HG03571 (cell line): ENCODE measurements at regions not wholly inside any gene's neighbourhood (a gene's known extent, or its start where the extent isn't known, plus 50 kb on each side); places are given as distances from the start of the nearest gene placed in this dataset.

Source experiments
- ATAC-seq: cut with Tn5 transposase; IDR thresholded peaks from one replicate; pipeline ENCODE4 v1.9.1; 2021; ENCODE audit not compliant: unreplicated experiment

- no peak for ATAC-seq
These were observed 50.6 kb upstream of the SLC45A1 start for GRCh38 chr1:8267307-8267706.

- no peak for ATAC-seq
These were observed 51.3 kb upstream of the SLC45A1 start for GRCh38 chr1:8266436-8267165.

GRCh38 chr1:8263791-8264190 is 54.1 kb upstream of the SLC45A1 start:
- no peak for ATAC-seq

GRCh38 chr1:8261398-8261762 is 56.5 kb upstream of the SLC45A1 start:
- ATAC-seq = no peak

GRCh38 chr1:8259498-8260290 is 58.2 kb upstream of the SLC45A1 start:
- no peak for ATAC-seq

- ATAC-seq = no peak
These were observed 60.3 kb upstream of the SLC45A1 start for GRCh38 chr1:8257621-8258020.

GRCh38 chr1:8256321-8256720 is 61.6 kb upstream of the SLC45A1 start:
- ATAC-seq = no peak

- no peak for ATAC-seq
These were observed 62.2 kb upstream of the SLC45A1 start for GRCh38 chr1:8255712-8256111.

GRCh38 chr1:8252266-8252951 is 65.5 kb upstream of the SLC45A1 start:
- ATAC-seq = no peak

GRCh38 chr1:8251635-8252034 is 66.3 kb upstream of the SLC45A1 start:
- no peak for ATAC-seq

GRCh38 chr1:8249838-8250237 is 68.1 kb upstream of the SLC45A1 start:
- no peak for ATAC-seq

- no peak for ATAC-seq
These were observed 70.0 kb upstream of the SLC45A1 start for GRCh38 chr1:8247811-8248436.

GRCh38 chr1:8244304-8244703 is 73.6 kb upstream of the SLC45A1 start:
- ATAC-seq = no peak

- no peak for ATAC-seq
These were observed 75.4 kb upstream of the SLC45A1 start for GRCh38 chr1:8242498-8242897.

GRCh38 chr1:8241417-8242014 is 76.4 kb upstream of the SLC45A1 start:
- ATAC-seq = no peak

- ATAC-seq = no peak
These were observed 78.4 kb upstream of the SLC45A1 start for GRCh38 chr1:8239306-8240023.

GRCh38 chr1:8239039-8239305 is 78.9 kb upstream of the SLC45A1 start:
- no peak for ATAC-seq

GRCh38 chr1:8238141-8239038 is 79.5 kb upstream of the SLC45A1 start:
- no peak for ATAC-seq

GRCh38 chr1:8232036-8232757 is 85.7 kb upstream of the SLC45A1 start:
- ATAC-seq = no peak
